Chondrocyte (in vitro differentiated cells): ENCODE measurements at regions not wholly inside any gene's neighbourhood (a gene's known extent, or its start where the extent isn't known, plus 50 kb on each side); places are given as distances from the start of the nearest gene placed in this dataset.

Experiments used
- DNase-seq: peaks from one replicate; pipeline ENCODE4 v3.0.0; 2021; ENCODE audit warnings: mixed read lengths, low spot score
- H3K27ac Mint-ChIP-seq: one replicate; pipeline ENCODE4 v1.8.0; 2021; ENCODE audit warnings: mild to moderate bottlenecking, moderate library complexity, mixed read lengths; ENCODE audit not compliant: unreplicated experiment
- H3K27me3 Mint-ChIP-seq: 2 replicates; pipeline ENCODE4 v1.8.0; 2021; ENCODE audit warnings: low read depth, mixed read lengths
- H3K36me3 Mint-ChIP-seq: 2 replicates; pipeline ENCODE4 v1.8.0; 2021; ENCODE audit warnings: low read depth, mixed read lengths
- H3K4me1 Mint-ChIP-seq: 2 replicates; pipeline ENCODE4 v1.8.0; 2021; ENCODE audit warnings: low read depth, mild to moderate bottlenecking, mixed read lengths
- H3K4me3 Mint-ChIP-seq: one replicate; pipeline ENCODE4 v1.8.0; 2021; ENCODE audit warnings: mild to moderate bottlenecking, moderate library complexity, mixed read lengths; ENCODE audit not compliant: unreplicated experiment
- H3K9me3 Mint-ChIP-seq: 2 replicates; pipeline ENCODE4 v1.8.0; 2021; ENCODE audit warnings: low read depth, mixed read lengths
- CTCF ChIP-seq: fragments of 200-600 bp; sonication (generic); IDR thresholded peaks from 2 replicates; pipeline ENCODE4 v1.5.0; 2021; ENCODE audit warnings: antibody characterized with exemption, mild to moderate bottlenecking, moderate library complexity

- TF ChIP-seq CTCF: no peak
- DNase-seq: no peak
- Mint-ChIP-seq H3K4me1 (no peaks in the 10 kb centered on the region), H3K27me3 (no peaks in the 10 kb centered on the region), H3K36me3 (no peaks in the 10 kb centered on the region), H3K4me3 (no peak overlapping the region), H3K9me3 (peaks cover 2% of the 10 kb centered on the region), H3K27ac (no peak overlapping the region)
Measured at GRCh38 chrX:128883650-128884049, 639.6 kb downstream of the SMARCA1 start.

GRCh38 chrX:128870361-128870760, 652.9 kb downstream of the SMARCA1 start:
- H3K27ac Mint-ChIP-seq: no peak overlapping the region
- no peak for DNase-seq
- H3K4me1 Mint-ChIP-seq: no peaks in the 10 kb centered on the region
- H3K36me3 Mint-ChIP-seq: no peaks in the 10 kb centered on the region
- H3K9me3 Mint-ChIP-seq: peaks cover 7% of the 10 kb centered on the region
- H3K27me3 Mint-ChIP-seq: peaks cover 2% of the 10 kb centered on the region
- H3K4me3 Mint-ChIP-seq: no peak overlapping the region
- no peak for TF ChIP-seq CTCF

- peaks cover 3% of the 10 kb centered on the region for H3K9me3 Mint-ChIP-seq
- no peaks in the 10 kb centered on the region for H3K4me1 Mint-ChIP-seq
- no peak overlapping the region for H3K4me3 Mint-ChIP-seq
- TF ChIP-seq CTCF: no peak
- no peak for DNase-seq
- H3K27ac Mint-ChIP-seq: no peak overlapping the region
- no peaks in the 10 kb centered on the region for H3K36me3 Mint-ChIP-seq
- no peaks in the 10 kb centered on the region for H3K27me3 Mint-ChIP-seq
Measured at GRCh38 chrX:128862557-128862956, 660.7 kb downstream of the SMARCA1 start.

GRCh38 chrX:128848374-128848773, 674.9 kb downstream of the SMARCA1 start:
- H3K27me3 Mint-ChIP-seq: no peaks in the 10 kb centered on the region
- no peak for TF ChIP-seq CTCF
- H3K36me3 Mint-ChIP-seq: no peaks in the 10 kb centered on the region
- H3K27ac Mint-ChIP-seq: no peak overlapping the region
- peaks cover 29% of the 10 kb centered on the region for H3K9me3 Mint-ChIP-seq
- no peak for DNase-seq
- H3K4me1 Mint-ChIP-seq: no peaks in the 10 kb centered on the region
- H3K4me3 Mint-ChIP-seq: no peak overlapping the region

- Mint-ChIP-seq H3K4me3 (no peak overlapping the region), H3K27me3 (no peaks in the 10 kb centered on the region), H3K9me3 (peaks cover 24% of the 10 kb centered on the region), H3K36me3 (no peaks in the 10 kb centered on the region), H3K4me1 (no peaks in the 10 kb centered on the region), H3K27ac (no peak overlapping the region)
- no peak for DNase-seq
- TF ChIP-seq CTCF: no peak
Measured at GRCh38 chrX:128846385-128846784, 676.9 kb downstream of the SMARCA1 start.
